BLaER1 (cell line): ENCODE measurements at regions not wholly inside any gene's neighbourhood (a gene's known extent, or its start where the extent isn't known, plus 50 kb on each side); places are given as distances from the start of the nearest gene placed in this dataset.
A peak's percentile ranks its signal among the peaks of the same experiment; 100 is the strongest.
"Not testable (repeated sequence)": the region's sequence is repeated elsewhere in the genome, so short reads cannot be mapped to it uniquely, and the experiment has no call there.

Source experiments
- H3K27ac ChIP-seq: shearing (Covaris generic); formaldehyde crosslinking; 2 replicates; pipeline ENCODE4 v1.8.1; 2022
- H3K27me3 ChIP-seq: shearing (Covaris generic); formaldehyde crosslinking; 2 replicates; pipeline ENCODE4 v1.8.1; 2022
- H3K36me3 ChIP-seq: shearing (Covaris generic); formaldehyde crosslinking; 2 replicates; pipeline ENCODE4 v1.8.1; 2022
- H3K4me1 ChIP-seq: shearing (Covaris generic); formaldehyde crosslinking; 2 replicates; pipeline ENCODE4 v1.8.1; 2022
- H3K4me2 ChIP-seq: shearing (Covaris generic); formaldehyde crosslinking; 2 replicates; pipeline ENCODE4 v1.8.1; 2022
- H3K4me3 ChIP-seq: shearing (Covaris generic); formaldehyde crosslinking; 2 replicates; pipeline ENCODE4 v1.8.1; 2022
- H3K9ac ChIP-seq: shearing (Covaris generic); formaldehyde crosslinking; 2 replicates; pipeline ENCODE4 v1.8.1; 2022
- H3K9me3 ChIP-seq: shearing (Covaris generic); formaldehyde crosslinking; 2 replicates; pipeline ENCODE4 v1.8.1; 2022
- H4K20me1 ChIP-seq: shearing (Covaris generic); formaldehyde crosslinking; 2 replicates; pipeline ENCODE4 v1.8.1; 2022
- Cebpa-rat ChIP-seq: shearing (Covaris generic); IDR thresholded peaks from 2 replicates; pipeline ENCODE4 v1.8.1; 2022

GRCh38 chr10:5576780-5577624 lies 52.2 kb downstream of the CALML3 start:
- Histone ChIP-seq H3K4me1 (no peaks in the 10 kb centered on the region), H4K20me1 (no peaks in the 10 kb centered on the region), H3K4me2 (no peak overlapping the region), H3K4me3 (no peak overlapping the region), H3K27ac (no peak overlapping the region), H3K27me3 (no peaks in the 10 kb centered on the region), H3K9ac (no peak overlapping the region), H3K36me3 (no peaks in the 10 kb centered on the region), H3K9me3 (peaks cover 5% of the 10 kb centered on the region)
- no peak for TF ChIP-seq Cebpa-rat

GRCh38 chr10:5580038-5580428 lies 55.3 kb downstream of the CALML3 start:
- not testable (repeated sequence) for H4K20me1 ChIP-seq, H3K9ac ChIP-seq, H3K36me3 ChIP-seq, H3K9me3 ChIP-seq, H3K27ac ChIP-seq, H3K27me3 ChIP-seq, H3K4me2 ChIP-seq, H3K4me3 ChIP-seq
- peaks cover 15% of the 10 kb centered on the region for H3K4me1 ChIP-seq

GRCh38 chr10:5581670-5582566 lies 57.2 kb downstream of the CALML3 start:
- no peak overlapping the region for H3K4me2 ChIP-seq
- H3K27ac ChIP-seq = no peak overlapping the region
- H4K20me1 ChIP-seq = no peaks in the 10 kb centered on the region
- no peaks in the 10 kb centered on the region for H3K27me3 ChIP-seq
- H3K4me3 ChIP-seq = no peak overlapping the region
- peaks cover 8% of the 10 kb centered on the region for H3K9me3 ChIP-seq
- H3K4me1 ChIP-seq = peaks cover 25% of the 10 kb centered on the region
- no peak overlapping the region for H3K9ac ChIP-seq
- TF ChIP-seq Cebpa-rat = no peak
- H3K36me3 ChIP-seq = no peaks in the 10 kb centered on the region

- H3K27me3 ChIP-seq = no peaks in the 10 kb centered on the region
- no peaks in the 10 kb centered on the region for H3K36me3 ChIP-seq
- no peak overlapping the region for H3K4me2 ChIP-seq
- H3K27ac ChIP-seq = no peak overlapping the region
- peaks cover 8% of the 10 kb centered on the region for H3K9me3 ChIP-seq
- no peak overlapping the region for H3K4me3 ChIP-seq
- H3K4me1 ChIP-seq = peaks cover 25% of the 10 kb centered on the region
- no peaks in the 10 kb centered on the region for H4K20me1 ChIP-seq
- no peak for TF ChIP-seq Cebpa-rat
- no peak overlapping the region for H3K9ac ChIP-seq
Measured at GRCh38 chr10:5582736-5583135, 58.0 kb downstream of the CALML3 start.

- H3K9me3 ChIP-seq = peaks cover 8% of the 10 kb centered on the region
- H3K4me3 ChIP-seq = no peak overlapping the region
- peaks cover 30% of the 10 kb centered on the region for H3K4me1 ChIP-seq
- no peaks in the 10 kb centered on the region for H3K36me3 ChIP-seq
- no peaks in the 10 kb centered on the region for H4K20me1 ChIP-seq
- no peak overlapping the region for H3K27ac ChIP-seq
- peak overlapping the region; percentile 62 for H3K4me2 ChIP-seq
- H3K27me3 ChIP-seq = no peaks in the 10 kb centered on the region
- H3K9ac ChIP-seq = no peak overlapping the region
- TF ChIP-seq Cebpa-rat = no peak
Measured at GRCh38 chr10:5583525-5584175, 58.9 kb downstream of the CALML3 start.

- no peaks in the 10 kb centered on the region for H3K27me3 ChIP-seq
- peak overlapping the region; percentile 20; the same call in 1 of the 2 replicates for H3K4me2 ChIP-seq
- peaks cover 8% of the 10 kb centered on the region for H3K9me3 ChIP-seq
- TF ChIP-seq Cebpa-rat = no peak
- no peak overlapping the region for H3K4me3 ChIP-seq
- H3K27ac ChIP-seq = no peak overlapping the region
- no peaks in the 10 kb centered on the region for H3K36me3 ChIP-seq
- H4K20me1 ChIP-seq = no peaks in the 10 kb centered on the region
- peaks cover 44% of the 10 kb centered on the region for H3K4me1 ChIP-seq
- no peak overlapping the region for H3K9ac ChIP-seq
Measured at GRCh38 chr10:5584895-5585516, 60.2 kb downstream of the CALML3 start.

- Histone ChIP-seq H3K4me3 (no peak overlapping the region), H3K27ac (no peak overlapping the region), H3K36me3 (no peaks in the 10 kb centered on the region), H3K4me1 (peaks cover 47% of the 10 kb centered on the region), H3K4me2 (peak overlapping the region; percentile 20; the same call in 1 of the 2 replicates), H3K9ac (no peak overlapping the region), H4K20me1 (no peaks in the 10 kb centered on the region), H3K9me3 (peaks cover 8% of the 10 kb centered on the region), H3K27me3 (no peaks in the 10 kb centered on the region)
- no peak for TF ChIP-seq Cebpa-rat
Measured at GRCh38 chr10:5585517-5586206, 60.9 kb downstream of the CALML3 start.

- Histone ChIP-seq H3K4me2 (no peak overlapping the region), H3K4me1 (peaks cover 47% of the 10 kb centered on the region), H3K27me3 (no peaks in the 10 kb centered on the region), H3K27ac (no peak overlapping the region), H4K20me1 (no peaks in the 10 kb centered on the region), H3K4me3 (no peak overlapping the region), H3K9ac (no peak overlapping the region), H3K36me3 (no peaks in the 10 kb centered on the region), H3K9me3 (no peaks in the 10 kb centered on the region)
- no peak for TF ChIP-seq Cebpa-rat
Measured at GRCh38 chr10:5587151-5588079, 62.7 kb downstream of the CALML3 start.
